ENCODE measurements at regions not wholly inside any gene's neighbourhood (a gene's known extent, or its start where the extent isn't known, plus 50 kb on each side); places are given as distances from the start of the nearest gene placed in this dataset.

DNA sequence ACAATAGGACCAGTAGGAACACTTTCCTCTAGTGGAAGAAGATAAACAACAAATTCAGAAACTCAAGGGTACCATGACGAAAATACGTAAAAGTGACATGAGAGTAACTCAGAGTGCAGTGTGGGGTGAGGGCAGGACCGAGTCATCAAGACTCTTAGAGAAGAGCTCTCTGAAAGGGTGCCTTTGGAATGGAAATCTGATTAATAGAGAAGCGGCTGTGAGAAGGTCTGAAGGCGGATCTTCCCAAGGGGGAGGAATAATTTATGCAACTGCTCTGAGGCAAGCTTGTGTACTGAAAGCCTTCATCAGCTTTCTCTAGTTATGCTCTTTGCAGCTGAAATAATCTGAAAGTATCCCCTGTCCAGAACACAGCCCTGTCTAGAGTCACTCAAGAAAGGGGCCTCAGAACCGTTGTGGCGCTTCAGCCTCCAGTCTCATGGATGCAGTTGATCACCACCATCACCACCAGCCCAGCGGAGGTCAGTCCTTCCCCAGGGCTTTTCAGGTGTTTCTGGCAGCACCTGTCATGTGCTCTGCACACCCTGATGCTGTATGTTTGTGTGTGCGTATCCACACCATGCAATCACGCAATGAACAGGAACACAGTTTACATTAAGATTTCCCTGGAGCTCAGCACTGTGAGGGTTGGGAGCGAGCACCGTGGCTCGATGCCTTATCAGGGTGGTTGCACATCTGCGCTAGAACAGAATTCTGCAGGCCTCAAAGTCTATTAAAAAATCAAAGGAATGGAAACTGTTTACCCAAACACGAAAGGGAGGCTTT is 396.5 kb downstream of the SMOC2 start:
- ATAC-seq (no peak), DNase-seq (no peak)
- H3K27me3 Mint-ChIP-seq, result peaks cover 11% of the 10 kb centered on the region
- H3K4me3 Mint-ChIP-seq, result no peak overlapping the region
- peaks cover 1% of the 10 kb centered on the region for H3K9me3 Mint-ChIP-seq (ENCODE audit: low read depth)
- CTCF ChIA-PET, result interaction anchor here (1.0 kb wide), 1 partner anchor 112 kb away, joined by 3 read pairs; no protein-coding TSS in a partner anchor
- no peaks in the 10 kb centered on the region for H3K36me3 Mint-ChIP-seq (ENCODE audit: low read depth)
- no peak overlapping the region for H3K27ac Mint-ChIP-seq
- POLR2A ChIA-PET, result no interaction called here
- H3K4me1 Mint-ChIP-seq, result no peaks in the 10 kb centered on the region
- intact Hi-C loops (cut with DNase I, micrococcal nuclease), result no loop called here

GRCh38 chr6:168835991-168836390 is 395.0 kb downstream of the SMOC2 start:
- no peaks in the 10 kb centered on the region for H3K36me3 Mint-ChIP-seq (ENCODE audit: low read depth)
- intact Hi-C loops (cut with DNase I, micrococcal nuclease), result no loop called here
- DNase-seq, result no peak
- no peaks in the 10 kb centered on the region for H3K4me1 Mint-ChIP-seq
- CTCF ChIA-PET, result no interaction called here
- H3K9me3 Mint-ChIP-seq (ENCODE audit: low read depth), result peaks cover 1% of the 10 kb centered on the region
- H3K27ac Mint-ChIP-seq, result no peak overlapping the region
- POLR2A ChIA-PET, result no interaction called here
- no peak for ATAC-seq
- H3K4me3 Mint-ChIP-seq, result no peak overlapping the region
- peaks cover 11% of the 10 kb centered on the region for H3K27me3 Mint-ChIP-seq

DNA sequence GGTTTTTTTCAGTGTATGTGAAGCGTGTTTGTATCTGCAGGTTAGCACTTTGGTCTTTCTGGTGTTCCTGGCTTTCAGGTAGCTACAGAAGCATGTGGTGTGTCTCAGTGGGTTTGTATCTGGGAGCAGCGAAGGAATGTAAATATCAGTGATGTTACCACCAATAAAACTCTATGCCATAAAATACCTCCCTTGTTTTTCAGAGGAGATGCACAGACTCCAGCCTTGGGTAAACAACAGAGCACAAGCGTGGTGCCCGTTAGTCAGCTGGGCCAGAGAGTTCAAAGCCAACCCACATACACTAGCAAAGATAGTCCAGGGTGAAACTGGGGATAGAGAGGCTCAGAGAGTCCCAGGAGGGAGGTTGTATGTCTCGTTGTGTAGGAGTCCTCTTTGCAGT is 393.8 kb downstream of the SMOC2 start:
- H3K4me1 Mint-ChIP-seq, result no peaks in the 10 kb centered on the region
- H3K27ac Mint-ChIP-seq, result no peak overlapping the region
- ChIA-PET CTCF (no interaction called here), POLR2A (no interaction called here)
- intact Hi-C loops (cut with DNase I, micrococcal nuclease), result no loop called here
- ATAC-seq, result no peak
- H3K4me3 Mint-ChIP-seq, result no peak overlapping the region
- H3K36me3 Mint-ChIP-seq (ENCODE audit: low read depth), result no peaks in the 10 kb centered on the region
- H3K27me3 Mint-ChIP-seq, result peaks cover 11% of the 10 kb centered on the region
- H3K9me3 Mint-ChIP-seq (ENCODE audit: low read depth), result peaks cover 1% of the 10 kb centered on the region
- no peak for DNase-seq

DNA sequence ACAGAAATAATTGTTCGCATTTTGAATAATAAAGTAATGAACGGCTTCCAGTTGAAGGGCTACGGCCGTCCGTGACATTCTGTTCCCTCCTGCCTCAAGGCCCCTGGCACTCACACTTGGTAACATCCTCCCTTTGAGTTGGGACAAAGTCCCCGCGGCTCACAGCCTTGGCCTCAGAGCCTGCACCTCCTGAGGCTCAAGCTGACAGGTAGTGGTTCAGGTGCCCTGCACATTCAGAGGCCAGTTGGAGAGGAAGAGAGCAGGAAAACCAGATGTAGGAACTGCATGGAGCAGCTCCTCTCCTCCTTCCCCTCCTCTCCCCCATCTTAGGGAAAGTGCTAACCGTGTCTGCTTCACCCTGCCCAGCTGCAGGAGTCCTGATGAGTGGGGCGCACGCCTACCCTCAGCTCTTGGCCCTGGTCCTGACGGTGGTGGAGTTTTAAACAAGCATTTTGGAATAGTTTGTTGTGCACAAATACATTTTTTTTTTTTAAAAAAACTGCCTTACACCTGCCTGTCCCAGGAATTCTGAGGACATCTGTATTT is 393.1 kb downstream of the SMOC2 start:
- ATAC-seq (no peak), DNase-seq (no peak)
- POLR2A ChIA-PET, result no interaction called here
- no peak overlapping the region for H3K4me3 Mint-ChIP-seq
- CTCF ChIA-PET, result no interaction called here
- H3K27me3 Mint-ChIP-seq, result peaks cover 11% of the 10 kb centered on the region
- H3K36me3 Mint-ChIP-seq (ENCODE audit: low read depth), result no peaks in the 10 kb centered on the region
- intact Hi-C loops (cut with DNase I, micrococcal nuclease), result no loop called here
- H3K9me3 Mint-ChIP-seq (ENCODE audit: low read depth), result peaks cover under 1% of the 10 kb centered on the region
- H3K27ac Mint-ChIP-seq, result no peak overlapping the region
- no peaks in the 10 kb centered on the region for H3K4me1 Mint-ChIP-seq

- Mint-ChIP-seq H3K36me3 (ENCODE audit: low read depth) (no peaks in the 10 kb centered on the region), H3K4me3 (no peak overlapping the region), H3K27me3 (peaks cover 3% of the 10 kb centered on the region), H3K4me1 (no peaks in the 10 kb centered on the region), H3K9me3 (ENCODE audit: low read depth) (no peaks in the 10 kb centered on the region), H3K27ac (no peak overlapping the region)
- ChIA-PET CTCF (no interaction called here), POLR2A (no interaction called here)
- DNase-seq (no peak), ATAC-seq (no peak)
- intact Hi-C loops (cut with DNase I, micrococcal nuclease), result no loop called here
Measured at GRCh38 chr6:168828800-168829199, 387.8 kb downstream of the SMOC2 start.

GRCh38 chr6:168828035-168828434 is 387.1 kb downstream of the SMOC2 start:
- Mint-ChIP-seq H3K9me3 (ENCODE audit: low read depth) (no peaks in the 10 kb centered on the region), H3K27ac (no peak overlapping the region), H3K27me3 (no peaks in the 10 kb centered on the region), H3K36me3 (ENCODE audit: low read depth) (no peaks in the 10 kb centered on the region), H3K4me1 (no peaks in the 10 kb centered on the region), H3K4me3 (no peak overlapping the region)
- ATAC-seq (no peak), DNase-seq (no peak)
- intact Hi-C loops (cut with DNase I, micrococcal nuclease), result no loop called here
- ChIA-PET CTCF (no interaction called here), POLR2A (no interaction called here)

- Mint-ChIP-seq H3K36me3 (ENCODE audit: low read depth) (no peaks in the 10 kb centered on the region), H3K27me3 (no peaks in the 10 kb centered on the region), H3K4me1 (no peaks in the 10 kb centered on the region), H3K9me3 (ENCODE audit: low read depth) (no peaks in the 10 kb centered on the region), H3K4me3 (no peak overlapping the region), H3K27ac (no peak overlapping the region)
- ATAC-seq (no peak), DNase-seq (no peak)
- CTCF ChIA-PET, result no interaction called here
- POLR2A ChIA-PET, result no interaction called here
- intact Hi-C loops (cut with DNase I, micrococcal nuclease), result no loop called here
Measured at GRCh38 chr6:168827586-168827871, 386.5 kb downstream of the SMOC2 start.

DNA sequence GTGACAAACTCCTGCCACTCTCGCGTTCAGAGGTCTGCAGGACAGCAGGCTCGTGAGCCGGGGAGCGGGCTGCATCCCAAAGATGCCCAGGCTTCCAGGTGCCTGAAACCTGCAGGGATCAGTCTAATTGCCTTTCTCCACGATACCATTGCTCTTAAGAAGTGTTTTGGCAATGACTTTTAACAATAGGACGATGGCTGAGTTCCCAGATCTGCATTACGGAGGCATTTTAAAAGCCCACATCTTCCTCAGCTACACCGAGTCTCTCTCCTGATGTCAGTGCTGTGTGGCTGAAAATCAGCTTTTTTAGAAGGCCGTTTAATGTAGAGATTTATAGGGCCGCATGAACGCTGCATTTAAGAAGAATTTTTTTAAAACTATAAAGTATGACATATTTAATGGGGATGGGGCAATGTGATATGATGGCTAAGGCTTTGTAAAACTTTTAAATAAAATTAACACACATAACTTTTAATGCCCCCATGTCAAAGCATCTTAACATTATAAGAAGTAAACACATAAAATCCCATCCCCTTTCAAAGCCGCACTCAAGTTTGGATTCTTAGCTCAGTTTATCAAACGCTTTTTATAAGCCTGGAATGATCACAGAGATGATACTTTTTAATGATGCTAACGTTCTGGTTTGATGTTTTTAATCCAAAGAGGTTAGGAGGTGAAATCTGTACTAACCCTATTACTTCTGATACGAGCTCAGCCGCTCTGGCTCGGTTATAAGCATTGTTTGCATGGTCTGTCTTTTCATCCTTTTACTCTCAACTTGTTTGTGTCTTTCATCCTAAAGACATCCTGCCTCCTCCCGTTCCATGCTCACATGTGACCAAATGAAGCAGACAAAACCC is 386.0 kb downstream of the SMOC2 start:
- H3K9me3 Mint-ChIP-seq (ENCODE audit: low read depth), result no peaks in the 10 kb centered on the region
- H3K36me3 Mint-ChIP-seq (ENCODE audit: low read depth), result no peaks in the 10 kb centered on the region
- H3K4me1 Mint-ChIP-seq, result no peaks in the 10 kb centered on the region
- ChIA-PET POLR2A (no interaction called here), CTCF (no interaction called here)
- DNase-seq (no peak), ATAC-seq (no peak)
- no peak overlapping the region for H3K27ac Mint-ChIP-seq
- intact Hi-C loops (cut with DNase I, micrococcal nuclease), result no loop called here
- no peak overlapping the region for H3K4me3 Mint-ChIP-seq
- no peaks in the 10 kb centered on the region for H3K27me3 Mint-ChIP-seq

DNA sequence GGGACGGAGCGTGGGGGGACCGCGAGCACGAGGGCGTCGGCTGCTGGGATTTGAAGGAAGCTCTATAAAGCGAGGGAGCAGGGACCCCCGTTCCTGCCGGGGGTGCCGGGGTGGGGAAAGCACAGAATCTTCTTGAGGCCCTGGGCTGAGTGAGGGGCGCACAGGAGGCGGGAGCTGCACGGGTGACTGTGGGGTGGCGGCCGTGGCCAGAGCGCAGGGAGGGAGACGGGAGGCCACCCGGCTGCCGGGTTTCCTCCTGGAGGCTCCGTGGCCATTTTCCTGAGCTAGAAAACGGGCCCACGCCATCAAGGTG is 385.1 kb downstream of the SMOC2 start:
- Mint-ChIP-seq H3K36me3 (ENCODE audit: low read depth) (no peaks in the 10 kb centered on the region), H3K27me3 (no peaks in the 10 kb centered on the region), H3K9me3 (ENCODE audit: low read depth) (no peaks in the 10 kb centered on the region), H3K4me3 (no peak overlapping the region), H3K27ac (no peak overlapping the region), H3K4me1 (no peaks in the 10 kb centered on the region)
- POLR2A ChIA-PET, result no interaction called here
- intact Hi-C loops (cut with DNase I, micrococcal nuclease), result no loop called here
- ATAC-seq, result no peak
- CTCF ChIA-PET, result interaction anchor here (0.6 kb wide), 1 partner anchor 232 kb away, joined by 3 read pairs; no protein-coding TSS in a partner anchor
- no peak for DNase-seq

GRCh38 chr6:168825226-168826077 is 384.5 kb downstream of the SMOC2 start:
- Mint-ChIP-seq H3K27me3 (no peaks in the 10 kb centered on the region), H3K4me3 (no peak overlapping the region), H3K27ac (no peak overlapping the region), H3K4me1 (no peaks in the 10 kb centered on the region), H3K9me3 (ENCODE audit: low read depth) (no peaks in the 10 kb centered on the region), H3K36me3 (ENCODE audit: low read depth) (no peaks in the 10 kb centered on the region)
- POLR2A ChIA-PET, result no interaction called here
- ATAC-seq, result no peak
- intact Hi-C loops (cut with DNase I, micrococcal nuclease), result no loop called here
- CTCF ChIA-PET, result interaction anchor here (0.6 kb wide), 1 partner anchor 232 kb away, joined by 3 read pairs; no protein-coding TSS in a partner anchor
- DNase-seq, result no peak

GRCh38 chr6:168823397-168824212 is 382.6 kb downstream of the SMOC2 start:
- no peak for ATAC-seq
- POLR2A ChIA-PET, result no interaction called here

More at GRCh38 chr6:168823397-168824212, 382.6 kb downstream of the SMOC2 start:
- H3K36me3 Mint-ChIP-seq (ENCODE audit: low read depth), result no peaks in the 10 kb centered on the region
- no peaks in the 10 kb centered on the region for H3K27me3 Mint-ChIP-seq
- intact Hi-C loops (cut with DNase I, micrococcal nuclease), result no loop called here
- no peak overlapping the region for H3K4me3 Mint-ChIP-seq
- no peaks in the 10 kb centered on the region for H3K4me1 Mint-ChIP-seq
- no peak for DNase-seq
- no peak overlapping the region for H3K27ac Mint-ChIP-seq
- no peaks in the 10 kb centered on the region for H3K9me3 Mint-ChIP-seq (ENCODE audit: low read depth)
- CTCF ChIA-PET, result no interaction called here

Measured in activated CD4-positive, alpha-beta T cell treated with anti-CD3 and anti-CD28 coated beads for 36 hours (primary cell).